NCI-H446 treated with DMSO at 0.1 percent for 48 hours (cell line): ENCODE measurements at regions not wholly inside any gene's neighbourhood (a gene's known extent, or its start where the extent isn't known, plus 50 kb on each side); places are given as distances from the start of the nearest gene placed in this dataset.
"Not testable (repeated sequence)": the region's sequence is repeated elsewhere in the genome, so short reads cannot be mapped to it uniquely, and the experiment has no call there.

Experiments used
- DNase-seq: peaks from one replicate; lab custom pipeline; 2025; lab: John Stamatoyannopoulos, UW

- no peak for DNase-seq
These were observed 1334.7 kb downstream of the REEP3 start for GRCh38 chr10:64855941-64856340.

GRCh38 chr10:64859911-64860310, 1338.7 kb downstream of the REEP3 start:
- no peak for DNase-seq

DNA sequence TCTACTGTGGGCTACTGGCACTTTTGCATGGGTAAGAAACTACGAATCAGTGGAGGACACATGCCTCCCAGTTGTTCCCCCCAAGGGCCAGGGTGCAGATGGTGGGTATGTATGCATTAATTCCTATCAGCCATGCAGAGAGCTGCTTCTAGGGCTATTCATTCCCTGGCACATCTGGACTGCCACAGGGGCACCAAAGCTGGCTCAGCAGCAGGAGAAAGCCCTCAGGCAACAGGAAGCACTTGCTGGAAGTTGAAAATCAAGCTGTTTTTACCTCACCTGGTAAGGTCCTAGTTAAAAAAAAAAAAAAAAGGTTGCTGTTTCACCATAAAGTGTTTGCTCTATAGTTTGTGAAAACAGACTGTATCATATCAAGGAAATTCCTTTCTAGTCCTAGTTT, 1342.6 kb downstream of the REEP3 start:
- no peak for DNase-seq

DNA sequence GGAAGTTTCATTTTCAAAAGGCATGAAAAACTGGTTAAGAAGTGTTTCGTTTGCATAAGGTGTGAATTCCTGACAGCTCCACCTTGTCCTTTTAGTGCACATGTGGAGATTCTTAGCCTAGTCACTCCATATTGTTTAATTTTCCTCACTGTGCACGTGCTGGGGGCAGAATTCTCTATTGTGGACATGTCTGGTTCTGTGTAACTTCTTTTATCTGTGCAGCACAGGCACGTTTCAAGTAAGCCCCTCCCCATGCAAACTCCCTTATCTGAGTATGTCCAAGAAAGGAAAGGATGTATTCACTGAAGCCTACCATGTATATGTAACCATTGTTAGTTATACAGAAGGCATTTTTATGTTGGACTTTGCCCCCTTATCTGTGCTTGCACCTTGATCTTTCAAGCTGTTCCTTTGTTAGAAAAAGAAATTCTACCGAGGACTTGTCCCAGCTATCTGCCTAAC, 1346.3 kb downstream of the REEP3 start:
- DNase-seq: no peak

DNA sequence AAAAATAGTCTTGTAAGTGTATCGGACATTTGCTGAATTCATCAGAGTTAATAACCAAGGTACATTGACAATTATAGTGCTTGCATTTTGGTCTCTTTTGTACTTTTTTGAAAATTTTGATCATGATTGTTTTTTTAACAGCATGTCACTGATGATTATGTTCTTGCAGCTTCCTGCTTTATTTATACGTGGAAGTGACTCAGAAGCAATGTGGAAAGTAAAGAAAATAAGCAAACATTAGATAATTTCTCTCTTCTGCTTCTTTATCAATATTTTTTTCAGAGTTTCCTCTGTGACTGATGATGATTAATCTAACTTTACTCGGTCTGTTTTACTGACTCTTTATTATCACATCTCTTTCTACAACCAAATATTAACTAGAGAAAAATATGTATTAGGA, 1351.9 kb downstream of the REEP3 start:
- no peak for DNase-seq

DNA sequence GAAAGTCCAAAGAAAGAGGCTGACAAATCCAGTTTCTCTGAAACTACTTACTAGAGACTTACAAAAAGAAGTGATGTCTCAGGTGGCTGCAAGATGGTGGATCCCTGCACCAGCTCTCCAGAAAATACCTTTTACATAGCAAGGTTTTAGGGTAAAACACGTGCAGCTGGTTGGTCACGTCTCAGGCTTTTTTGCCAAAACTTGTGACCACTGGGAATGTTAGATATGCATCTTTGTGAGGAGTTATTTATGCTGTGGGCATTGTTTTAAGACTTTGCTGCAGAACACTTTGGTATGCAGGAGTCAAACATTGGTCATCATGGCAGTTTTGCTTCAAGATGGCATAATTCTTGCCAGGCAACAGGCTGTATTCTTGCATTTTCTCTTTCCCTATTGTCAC, 1352.8 kb downstream of the REEP3 start:
- DNase-seq: no peak

DNA sequence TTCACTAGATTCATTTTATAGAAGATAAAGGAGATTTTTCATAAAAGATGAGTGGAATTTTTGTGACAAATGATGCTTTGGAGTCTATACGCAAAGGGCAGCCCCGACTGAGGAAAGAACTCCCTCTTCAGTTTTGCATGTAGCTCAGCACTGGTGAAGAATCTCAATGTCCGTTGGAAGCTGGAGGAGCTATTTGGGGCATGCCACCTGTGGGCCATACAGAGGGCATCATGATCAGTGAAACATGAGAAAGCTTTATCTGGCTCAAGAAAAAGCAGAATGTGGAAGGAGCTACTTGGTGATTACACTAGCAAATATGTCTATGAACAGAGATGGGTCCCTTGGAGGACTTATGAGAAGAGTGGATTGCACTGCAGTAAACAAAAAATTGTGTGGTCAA, 1359.3 kb downstream of the REEP3 start:
- no peak for DNase-seq

- no peak for DNase-seq
These were observed 1360.1 kb downstream of the REEP3 start for GRCh38 chr10:64881257-64881656.

DNA sequence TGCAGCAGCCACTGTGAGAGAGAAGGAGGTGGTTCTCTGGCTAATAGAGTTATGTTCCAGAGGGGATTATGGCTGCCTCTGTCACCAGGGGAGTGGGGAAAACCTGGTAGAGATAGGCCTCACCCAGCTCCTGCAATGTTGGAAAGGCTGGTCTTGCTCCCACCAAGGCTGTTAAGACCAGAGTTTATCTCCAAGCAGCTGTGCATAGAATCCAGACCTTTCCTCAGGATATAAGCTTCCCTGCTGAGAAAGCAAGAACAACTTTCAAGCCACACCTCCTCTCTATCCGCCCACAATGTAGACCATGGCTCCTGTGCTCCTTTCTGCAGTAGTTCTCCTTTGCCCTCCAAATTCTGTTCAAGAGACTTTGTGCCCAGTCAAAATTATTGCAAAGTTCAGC, 1375.4 kb downstream of the REEP3 start:
- no peak for DNase-seq

DNA sequence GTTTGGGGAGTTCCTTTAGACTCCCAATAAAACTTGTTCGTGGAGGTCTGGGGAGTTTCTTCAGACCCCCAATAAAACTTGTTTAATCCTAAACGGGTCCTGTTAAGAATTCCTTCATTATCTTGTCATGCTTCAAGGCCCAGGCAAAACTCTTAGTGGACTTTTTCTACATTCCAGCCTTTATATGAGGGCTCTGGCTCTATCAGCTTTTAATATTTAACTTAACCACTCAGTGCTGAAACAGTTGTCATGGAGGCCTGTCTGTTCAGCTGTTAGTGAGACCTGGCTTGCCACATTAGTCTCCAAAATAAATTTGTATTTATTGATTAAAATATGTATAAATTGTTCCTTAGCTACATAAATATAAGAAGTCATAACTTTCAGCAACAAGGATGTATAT, 1385.1 kb downstream of the REEP3 start:
- DNase-seq: not testable (repeated sequence)

- not testable (repeated sequence) for DNase-seq
These were observed 1403.1 kb downstream of the REEP3 start for GRCh38 chr10:64924306-64924705.

GRCh38 chr10:64952042-64952441, 1430.8 kb downstream of the REEP3 start:
- DNase-seq: no peak

DNA sequence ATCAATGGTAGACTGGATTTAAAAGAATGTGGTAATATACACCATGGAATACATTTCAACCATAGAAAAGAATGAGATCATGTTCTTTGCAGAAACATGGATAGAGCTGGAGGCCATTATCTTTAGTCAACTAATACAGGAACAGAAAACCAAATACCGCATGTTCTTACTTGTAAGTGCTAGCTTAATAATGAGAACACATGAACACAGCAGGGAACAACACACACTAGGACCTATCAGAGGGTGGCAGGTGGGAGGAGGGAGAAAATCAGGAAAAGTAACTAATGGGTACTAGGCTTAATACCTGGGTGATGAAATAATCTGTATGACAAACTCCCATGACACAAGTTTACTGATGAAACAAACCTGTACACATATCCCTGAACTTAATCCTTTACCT, 1435.2 kb downstream of the REEP3 start:
- no peak for DNase-seq

- no peak for DNase-seq
These were observed 1437.9 kb downstream of the REEP3 start for GRCh38 chr10:64959116-64959515.

GRCh38 chr10:64959883-64960282, 1438.7 kb downstream of the REEP3 start:
- no peak for DNase-seq

GRCh38 chr10:64973391-64973790, 1452.2 kb downstream of the REEP3 start:
- DNase-seq: no peak

GRCh38 chr10:64976150-64976549, 1454.9 kb downstream of the REEP3 start:
- DNase-seq: no peak

- DNase-seq: peak; percentile 2
These were observed 1456.7 kb downstream of the REEP3 start for GRCh38 chr10:64977915-64978314.

- no peak for DNase-seq
These were observed 1475.7 kb downstream of the REEP3 start for GRCh38 chr10:64996886-64997285.

GRCh38 chr10:65010845-65011244, 1489.6 kb downstream of the REEP3 start:
- no peak for DNase-seq

DNA sequence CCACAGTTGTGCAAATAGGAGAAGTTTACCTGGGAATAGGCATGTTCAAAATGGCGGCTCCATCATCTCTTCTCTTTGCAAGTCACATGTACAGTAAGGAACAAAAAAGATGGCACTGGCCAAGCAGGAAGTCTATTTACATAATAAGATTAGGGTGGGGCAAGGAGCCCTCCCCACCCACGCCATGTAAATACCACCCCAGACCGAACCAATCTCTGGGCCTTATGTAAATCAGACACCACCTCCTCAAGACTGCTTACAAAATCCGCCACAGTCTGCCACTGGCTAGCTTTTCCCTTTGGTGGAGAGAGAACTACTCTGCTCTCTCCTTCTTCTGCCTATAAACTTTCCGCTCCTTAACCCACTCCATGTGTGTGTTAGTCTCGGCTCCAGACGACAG, 1496.3 kb downstream of the REEP3 start:
- DNase-seq: no peak

- no peak for DNase-seq
These were observed 1503.7 kb downstream of the REEP3 start for GRCh38 chr10:65024886-65025285.

DNA sequence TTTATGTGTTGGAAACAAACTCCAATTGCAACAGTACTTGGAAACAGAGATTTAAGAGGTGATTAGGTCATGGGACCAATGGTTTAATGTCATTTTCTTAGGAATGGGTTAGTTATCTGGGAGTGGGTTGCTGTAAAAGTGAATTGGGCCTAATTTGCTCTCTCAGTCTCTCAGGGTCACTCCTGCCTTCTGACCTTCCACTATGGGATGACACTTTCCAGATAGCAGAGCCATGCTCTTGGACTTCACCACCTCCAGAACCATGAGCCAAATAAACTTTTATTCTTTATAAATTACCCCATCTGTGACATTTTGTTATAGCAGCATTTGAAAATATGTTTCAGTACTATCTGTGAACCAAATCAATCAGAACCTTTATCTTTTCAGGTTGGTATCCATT, 1509.1 kb downstream of the REEP3 start:
- no peak for DNase-seq

DNA sequence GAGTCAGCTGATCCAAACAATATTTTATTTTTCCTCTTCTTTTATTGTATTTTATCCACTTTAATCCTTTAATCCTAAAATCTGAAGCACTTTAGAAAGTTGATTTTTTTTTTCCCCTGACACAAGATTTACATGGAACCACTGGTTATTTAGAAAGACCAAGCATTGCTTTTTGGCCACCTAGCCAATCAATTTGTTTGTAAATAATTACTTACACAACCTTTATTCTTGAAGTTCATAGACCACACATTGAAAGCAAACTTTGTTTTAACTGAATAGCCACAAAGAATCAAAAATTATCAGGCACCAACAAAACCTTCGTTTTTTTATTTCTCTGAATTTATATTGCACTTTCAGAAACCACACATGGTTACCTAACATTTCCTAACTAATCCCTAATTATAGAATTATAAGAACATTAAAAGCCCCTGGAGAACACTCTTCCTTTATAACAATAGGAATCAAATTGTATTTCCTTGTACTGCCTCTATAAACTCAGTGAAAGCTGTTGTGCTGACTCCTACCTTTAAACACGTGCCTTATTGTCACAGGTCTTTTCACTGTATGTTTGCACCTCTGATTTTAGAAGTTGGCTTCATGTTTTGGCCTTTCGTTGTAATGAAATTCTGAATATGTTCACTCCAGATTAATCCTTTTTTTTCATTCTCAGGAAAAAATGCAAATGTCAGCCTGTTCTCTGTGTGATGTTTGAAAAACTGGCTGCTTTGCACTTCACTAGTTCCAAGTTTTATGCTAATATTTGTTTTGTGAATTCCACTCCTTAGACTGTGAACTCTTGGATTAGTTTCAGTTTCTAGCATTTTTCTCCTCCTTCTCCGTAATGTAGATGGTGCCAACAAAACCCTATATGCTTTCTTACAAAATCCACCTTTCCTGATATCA, 1511.9 kb downstream of the REEP3 start:
- DNase-seq: no peak
